HL-60/S4 (cell line): ENCODE measurements at regions not wholly inside any gene's neighbourhood (a gene's known extent, or its start where the extent isn't known, plus 50 kb on each side); places are given as distances from the start of the nearest gene placed in this dataset.
"Not testable (repeated sequence)": the region's sequence is repeated elsewhere in the genome, so short reads cannot be mapped to it uniquely, and the experiment has no call there.

Experiments used
- in situ Hi-C: fragments of 300-500 bp; cut with MboI; formaldehyde crosslinking; loops from 2 replicates; pipeline ENCODE4 v1.14.3; 2022; ENCODE audit warnings: low sequenced_read_pairs

- in situ Hi-C loops, result loop anchor here (25.0 kb wide), 2 partner anchors 593 to 1043 kb away; no protein-coding TSS in a partner anchor
Measured at GRCh38 chr11:81644239-81644840, 1089.3 kb downstream of the FAM181B start.

DNA sequence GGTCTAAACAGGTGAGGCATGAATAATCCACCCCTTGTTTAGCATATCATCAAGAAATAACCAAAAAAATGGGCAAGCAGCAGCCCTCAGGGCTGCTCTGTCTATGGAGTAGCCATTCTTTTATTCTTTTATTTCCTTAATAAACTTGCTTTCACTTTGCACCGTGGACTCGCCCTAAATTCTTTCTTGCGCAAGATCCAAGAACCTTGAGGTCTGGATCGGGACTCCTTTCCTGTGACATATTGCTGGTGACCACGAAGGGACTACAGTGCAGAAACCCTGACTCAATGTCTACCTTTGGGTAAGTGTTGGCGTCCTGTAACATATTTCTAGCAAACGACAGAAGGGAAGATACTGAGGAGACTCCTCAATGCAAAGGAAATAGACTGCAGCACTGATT, 1099.2 kb downstream of the FAM181B start:
- in situ Hi-C loops, result loop anchor here (25.0 kb wide), 2 partner anchors 603 to 1053 kb away; no protein-coding TSS in a partner anchor

DNA sequence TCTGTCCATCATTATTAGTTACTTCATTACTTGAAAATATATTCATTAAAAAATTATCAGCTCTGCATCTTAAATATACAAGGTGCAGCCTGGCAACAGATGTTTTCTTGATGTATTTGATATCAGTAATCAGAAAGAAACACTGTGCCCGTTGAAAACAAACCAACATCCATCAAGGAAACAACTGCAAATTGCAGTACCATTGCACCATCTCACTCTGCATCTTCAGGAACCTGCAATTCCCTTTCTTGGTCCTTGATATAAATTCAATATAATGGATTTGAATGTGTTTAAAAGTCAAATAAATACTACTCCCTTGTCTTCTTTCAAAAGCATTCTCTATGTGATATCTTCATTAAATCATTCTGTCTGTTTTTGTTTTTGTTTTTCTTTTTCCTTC, 1131.2 kb downstream of the FAM181B start:
- in situ Hi-C loops, result no loop called here

DNA sequence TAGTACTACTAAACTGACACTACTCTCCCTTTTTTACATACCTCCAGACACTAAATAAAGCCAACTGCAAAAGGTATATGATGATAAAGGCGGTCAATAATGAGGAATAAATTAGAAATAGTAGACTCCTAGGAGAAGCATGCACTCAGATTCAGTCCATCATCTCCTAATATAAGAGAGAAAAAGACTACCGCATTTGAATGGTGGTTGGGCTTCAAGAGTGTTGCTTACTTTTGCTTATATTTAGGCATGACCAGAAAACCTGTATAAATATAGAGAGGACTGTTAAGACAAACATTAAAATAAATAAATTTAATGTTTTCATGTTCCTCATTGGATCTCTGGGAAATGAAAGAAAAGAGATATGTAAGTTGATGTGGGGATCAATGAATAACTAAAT, 1137.0 kb downstream of the FAM181B start:
- in situ Hi-C loops, result no loop called here

GRCh38 chr11:81585390-81585933, 1148.2 kb downstream of the FAM181B start:
- in situ Hi-C loops, result no loop called here

DNA sequence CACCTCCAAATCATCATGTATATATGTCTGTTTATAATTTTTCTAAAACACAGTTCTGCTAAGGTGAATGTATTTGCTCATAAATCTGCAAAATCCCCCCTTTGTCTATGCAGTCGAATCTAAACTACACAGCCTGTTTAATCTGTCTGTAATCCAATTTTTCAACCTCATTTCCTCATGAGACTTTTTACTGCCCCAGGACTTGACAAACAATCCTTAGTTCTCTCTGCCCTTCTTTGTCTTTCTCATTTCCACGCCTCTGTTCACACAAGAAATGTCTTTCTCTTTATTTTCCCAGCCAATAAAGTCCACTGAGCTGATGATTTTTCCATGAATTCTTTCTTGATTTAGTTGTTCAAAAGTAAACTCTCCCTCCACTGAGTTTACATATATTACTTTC, 1154.3 kb downstream of the FAM181B start:
- in situ Hi-C loops, result no loop called here

DNA sequence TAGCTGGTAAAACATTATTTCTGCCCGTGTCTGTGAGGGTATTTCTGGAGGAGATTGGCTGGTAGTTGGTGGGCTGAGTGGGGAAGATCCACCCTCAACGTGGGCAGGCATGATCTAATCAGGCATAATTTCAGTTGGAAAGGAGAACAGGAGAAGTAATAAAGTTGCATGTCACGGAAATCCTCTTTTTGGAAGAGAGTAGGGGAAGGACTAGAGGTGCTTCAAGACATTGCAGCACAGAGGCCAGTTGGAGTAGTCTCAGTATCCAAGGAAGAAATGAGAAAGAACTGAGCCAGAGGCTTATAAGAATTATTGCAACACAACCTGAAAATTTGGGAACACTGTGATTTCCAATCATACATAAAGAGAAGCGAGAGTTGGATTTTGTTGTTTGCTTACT, 1155.1 kb downstream of the FAM181B start:
- in situ Hi-C loops, result no loop called here

GRCh38 chr11:81574301-81574700, 1159.4 kb downstream of the FAM181B start:
- in situ Hi-C loops, result no loop called here

DNA sequence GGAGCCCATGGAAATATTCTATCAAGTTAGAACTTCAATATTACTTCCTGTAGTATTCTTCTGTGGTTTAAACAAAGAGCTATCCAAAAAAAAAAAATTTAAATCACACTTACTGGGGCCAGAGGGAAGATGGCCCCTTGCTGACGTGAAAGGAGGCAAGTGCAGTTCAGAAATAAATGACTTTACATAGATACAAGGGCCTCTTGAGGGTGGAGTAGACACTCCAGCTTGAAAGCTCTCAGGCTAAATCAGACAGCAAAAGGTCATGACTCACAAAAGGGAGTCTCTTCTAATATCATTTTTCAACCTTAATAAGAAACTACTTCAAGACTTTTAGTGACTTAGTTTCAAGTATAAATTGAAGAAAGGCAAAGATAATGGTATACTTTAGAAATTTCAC, 1160.3 kb downstream of the FAM181B start:
- in situ Hi-C loops, result no loop called here

DNA sequence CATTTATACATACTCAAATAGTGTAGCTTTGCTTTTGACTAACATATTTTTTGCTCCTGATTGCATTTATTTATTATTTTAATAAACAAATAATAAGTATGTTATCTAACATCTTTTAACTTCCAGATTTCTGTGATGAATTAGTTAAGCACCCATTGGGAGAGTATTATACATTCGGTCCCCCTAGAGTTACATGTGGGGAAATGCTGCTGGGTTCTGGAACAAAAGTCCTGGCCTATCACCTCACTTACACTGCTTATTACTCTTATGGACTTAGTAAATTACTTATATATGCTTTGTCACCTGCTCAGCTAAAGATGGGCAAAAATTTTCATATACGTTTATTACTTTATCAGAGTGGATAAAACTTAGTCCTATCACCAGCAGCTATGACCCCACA, 1163.0 kb downstream of the FAM181B start:
- in situ Hi-C loops, result no loop called here

DNA sequence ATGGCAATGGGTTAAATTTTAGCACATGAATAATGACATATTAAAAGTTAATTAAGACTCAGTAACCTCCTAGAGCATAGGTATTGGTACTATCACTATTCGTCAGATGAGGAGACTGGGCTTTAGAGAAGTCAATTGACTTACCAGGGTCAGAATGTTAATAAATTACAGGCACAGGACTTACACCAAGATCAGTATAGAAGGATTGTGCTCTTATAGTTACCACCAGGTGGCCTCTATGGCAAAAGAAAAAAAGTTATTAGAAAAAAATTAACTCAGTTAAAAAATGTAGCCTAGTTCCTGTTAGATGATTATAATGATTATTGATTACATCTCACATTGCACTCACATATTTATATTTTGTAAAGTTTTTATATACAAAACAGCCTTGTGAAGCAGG, 1163.7 kb downstream of the FAM181B start:
- in situ Hi-C loops, result no loop called here

- in situ Hi-C loops, result no loop called here
Measured at GRCh38 chr11:81568918-81569317, 1164.7 kb downstream of the FAM181B start.

DNA sequence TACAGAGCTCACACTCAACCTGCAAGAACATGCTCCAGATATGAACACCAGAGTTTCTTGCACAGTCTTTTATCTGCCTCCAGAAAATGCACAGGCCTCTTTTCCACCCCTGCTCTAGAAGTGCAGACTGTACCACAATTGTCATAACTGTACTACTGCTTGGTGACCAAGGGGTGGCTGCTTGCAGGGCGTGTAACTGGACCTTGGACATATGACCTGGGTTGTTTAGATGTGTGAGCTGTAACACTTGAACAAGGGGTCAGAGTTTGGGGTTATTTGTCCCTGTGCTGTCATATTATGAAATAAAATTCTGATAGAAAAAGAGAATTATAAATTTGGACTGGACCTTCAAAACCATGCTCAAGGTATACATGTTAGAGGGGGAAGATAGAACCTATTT, 1185.5 kb downstream of the FAM181B start:
- in situ Hi-C loops, result no loop called here

DNA sequence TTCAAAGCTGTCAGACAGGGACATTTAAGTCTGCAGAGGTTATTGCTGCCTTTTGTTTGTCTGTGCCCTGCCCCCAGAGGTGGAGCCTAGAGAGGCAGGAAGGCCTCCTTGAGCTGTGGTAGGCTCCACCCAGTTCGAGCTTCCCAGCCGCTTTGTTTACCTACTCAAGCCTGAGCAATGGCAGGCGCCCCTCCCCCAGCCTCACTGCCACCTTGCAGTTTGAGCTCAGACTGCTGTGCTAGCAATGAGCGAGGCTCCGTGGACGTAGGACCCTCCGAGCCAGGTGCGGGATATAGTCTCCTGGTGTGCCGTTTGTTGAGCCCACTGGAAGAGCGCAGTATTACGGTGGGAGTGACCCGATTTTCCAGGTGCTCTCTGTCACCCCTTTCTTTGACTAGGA, 1193.9 kb downstream of the FAM181B start:
- in situ Hi-C loops, result not testable (repeated sequence)

- in situ Hi-C loops, result no loop called here
Measured at GRCh38 chr11:81515566-81515965, 1218.1 kb downstream of the FAM181B start.

DNA sequence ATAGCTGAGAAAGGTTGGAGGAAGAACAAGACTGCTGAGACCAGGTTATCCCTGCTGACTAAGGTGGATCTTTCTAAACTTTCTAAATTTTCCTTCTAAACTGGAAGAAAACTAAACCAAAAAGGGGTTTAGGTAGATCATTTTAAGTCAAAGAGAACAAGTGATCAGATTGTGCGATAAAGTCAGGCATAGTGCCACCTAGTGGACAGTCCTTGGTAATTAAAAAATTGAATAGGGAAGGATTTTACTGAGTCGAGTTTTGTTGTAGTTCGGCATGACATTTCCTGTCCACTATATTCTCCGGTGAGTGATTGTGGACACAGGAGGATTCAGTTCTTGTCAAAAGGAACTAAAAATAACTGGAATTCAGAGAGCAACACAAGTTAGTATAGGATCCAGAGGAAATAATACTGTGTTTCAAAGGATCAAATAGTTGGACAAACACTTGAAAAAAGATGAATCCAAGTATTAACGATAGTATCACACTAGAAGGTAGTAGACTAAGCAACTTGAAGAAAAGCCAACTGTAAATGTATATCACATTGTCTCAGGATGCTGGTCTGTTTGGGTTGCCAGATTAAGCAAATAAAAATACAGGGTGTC, 1236.4 kb downstream of the FAM181B start:
- in situ Hi-C loops, result no loop called here

DNA sequence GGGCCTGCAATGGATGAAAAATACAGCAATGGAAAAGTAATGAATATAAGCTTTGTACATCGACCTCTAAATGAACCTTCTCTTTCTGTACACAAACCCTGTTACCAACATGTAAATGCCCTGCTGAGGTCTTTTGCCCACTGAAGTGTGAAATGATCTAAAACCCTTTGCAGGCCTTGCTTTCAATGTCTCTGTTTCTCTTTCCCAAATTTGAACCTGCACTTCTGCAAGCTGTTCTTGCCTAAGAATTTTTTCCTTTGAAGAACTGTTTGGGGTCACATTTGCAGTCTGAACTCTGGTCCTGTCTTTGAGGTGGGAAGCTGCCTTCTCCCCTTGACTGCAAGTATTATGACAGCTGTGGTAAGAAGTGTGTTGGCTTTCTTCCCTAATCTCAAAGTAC, 1237.1 kb downstream of the FAM181B start:
- in situ Hi-C loops, result no loop called here

GRCh38 chr11:81495699-81496292, 1237.9 kb downstream of the FAM181B start:
- in situ Hi-C loops, result no loop called here

GRCh38 chr11:81494431-81494830, 1239.2 kb downstream of the FAM181B start:
- in situ Hi-C loops, result no loop called here

GRCh38 chr11:81492923-81493445, 1240.7 kb downstream of the FAM181B start:
- in situ Hi-C loops, result no loop called here

DNA sequence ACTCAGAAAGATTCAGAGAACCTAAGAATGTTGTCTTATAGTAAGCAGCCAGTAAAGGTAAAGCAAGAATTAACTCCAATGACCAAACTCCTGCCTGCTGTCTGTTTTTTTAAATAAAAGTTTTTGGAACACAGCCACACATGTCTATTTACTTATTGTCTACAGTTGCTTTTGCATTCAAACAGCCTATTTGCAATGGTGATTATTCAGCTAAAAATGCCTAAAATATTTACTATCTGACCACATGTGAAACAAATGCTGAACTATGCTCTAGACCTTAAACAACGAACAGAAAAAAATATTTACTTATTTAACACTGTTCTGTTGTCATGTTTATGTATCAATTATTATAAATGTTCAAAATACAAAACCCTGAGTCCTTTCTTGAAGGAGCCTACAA, 1246.6 kb downstream of the FAM181B start:
- in situ Hi-C loops, result no loop called here

- in situ Hi-C loops, result no loop called here
Measured at GRCh38 chr11:81484196-81484595, 1249.5 kb downstream of the FAM181B start.
